Activated B cell treated with CpG ODN at 0.5 μM for 24 hours (primary cell): ENCODE measurements at regions not wholly inside any gene's neighbourhood (a gene's known extent, or its start where the extent isn't known, plus 50 kb on each side); places are given as distances from the start of the nearest gene placed in this dataset.

ENCODE experiments used
- ATAC-seq: fragments of 200-7000 bp; cut with Tn5 transposase; one replicate; pipeline ENCODE4 v1.10.0; 2021; ENCODE audit warnings: low read depth, mild to moderate bottlenecking, moderate library complexity
- CTCF ChIA-PET: fragments of 350-600 bp; sonication (Branson Sonifier 250); formaldehyde crosslinking; loops from one replicate; lab custom pipeline; 2021; ENCODE audit warnings: antibody characterized with exemption; lab: Charles Lee
- POLR2A ChIA-PET: fragments of 350-600 bp; sonication (Branson Sonifier 250); formaldehyde crosslinking; loops from one replicate; lab custom pipeline; 2021; ENCODE audit warnings: antibody characterized with exemption; lab: Charles Lee
- DNase-seq: peaks from one replicate; pipeline ENCODE4 v3.0.0; 2022
- H3K27ac Mint-ChIP-seq: one replicate; pipeline ENCODE4 v1.8.0; 2020; ENCODE audit warnings: mixed read lengths
- H3K27me3 Mint-ChIP-seq: one replicate; pipeline ENCODE4 v1.8.0; 2021; ENCODE audit warnings: mixed read lengths
- H3K36me3 Mint-ChIP-seq: one replicate; pipeline ENCODE4 v1.8.0; 2021; ENCODE audit warnings: low read depth, mixed read lengths
- H3K4me1 Mint-ChIP-seq: one replicate; pipeline ENCODE4 v1.8.0; 2021; ENCODE audit warnings: mixed read lengths
- H3K4me3 Mint-ChIP-seq: one replicate; pipeline ENCODE4 v1.8.0; 2020; ENCODE audit warnings: mild to moderate bottlenecking, mixed read lengths
- H3K9me3 Mint-ChIP-seq: one replicate; pipeline ENCODE4 v1.8.0; 2020; ENCODE audit warnings: mixed read lengths
- intact Hi-C: fragments of 100-400 bp; cut with micrococcal nuclease; formaldehyde crosslinking; loops from one replicate; pipeline ENCODE4 v1.15.1; 2024
- TF ChIP-seq, protein P1 (sequence below): fragments of 200-600 bp; IDR thresholded peaks from one replicate; pipeline ENCODE4 v1.8.0; 2022; ENCODE audit warnings: antibody characterized with exemption, mild to moderate bottlenecking

DNA sequence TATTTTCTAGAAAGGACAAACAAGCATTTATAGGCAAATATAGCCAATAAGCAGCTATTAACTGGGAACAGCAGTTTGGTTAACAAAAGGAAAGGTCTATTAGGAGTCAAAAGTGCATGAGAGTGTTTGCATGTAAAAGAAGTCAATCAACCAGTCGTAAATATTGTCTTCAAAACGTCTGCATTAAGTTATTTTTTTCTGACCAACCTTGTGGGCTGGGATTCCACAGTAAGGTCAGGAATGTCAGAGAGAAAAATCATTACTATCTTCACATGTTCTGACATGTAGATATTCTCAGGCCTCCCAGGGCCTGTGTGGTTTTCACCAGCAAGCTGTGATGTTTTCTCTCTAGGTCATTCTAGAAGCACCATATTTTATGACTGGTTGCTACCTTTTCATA lies 922.5 kb downstream of the SUCLG1 start:
- TF ChIP-seq, protein P1, sequence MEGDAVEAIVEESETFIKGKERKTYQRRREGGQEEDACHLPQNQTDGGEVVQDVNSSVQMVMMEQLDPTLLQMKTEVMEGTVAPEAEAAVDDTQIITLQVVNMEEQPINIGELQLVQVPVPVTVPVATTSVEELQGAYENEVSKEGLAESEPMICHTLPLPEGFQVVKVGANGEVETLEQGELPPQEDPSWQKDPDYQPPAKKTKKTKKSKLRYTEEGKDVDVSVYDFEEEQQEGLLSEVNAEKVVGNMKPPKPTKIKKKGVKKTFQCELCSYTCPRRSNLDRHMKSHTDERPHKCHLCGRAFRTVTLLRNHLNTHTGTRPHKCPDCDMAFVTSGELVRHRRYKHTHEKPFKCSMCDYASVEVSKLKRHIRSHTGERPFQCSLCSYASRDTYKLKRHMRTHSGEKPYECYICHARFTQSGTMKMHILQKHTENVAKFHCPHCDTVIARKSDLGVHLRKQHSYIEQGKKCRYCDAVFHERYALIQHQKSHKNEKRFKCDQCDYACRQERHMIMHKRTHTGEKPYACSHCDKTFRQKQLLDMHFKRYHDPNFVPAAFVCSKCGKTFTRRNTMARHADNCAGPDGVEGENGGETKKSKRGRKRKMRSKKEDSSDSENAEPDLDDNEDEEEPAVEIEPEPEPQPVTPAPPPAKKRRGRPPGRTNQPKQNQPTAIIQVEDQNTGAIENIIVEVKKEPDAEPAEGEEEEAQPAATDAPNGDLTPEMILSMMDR: no peak
- H3K4me3 Mint-ChIP-seq: no peak overlapping the region
- ChIA-PET CTCF (no interaction called here), POLR2A (no interaction called here)
- no peaks in the 10 kb centered on the region for H3K9me3 Mint-ChIP-seq
- H3K27ac Mint-ChIP-seq: no peak overlapping the region
- H3K36me3 Mint-ChIP-seq: no peaks in the 10 kb centered on the region
- no peak for ATAC-seq
- no peak for DNase-seq
- no peaks in the 10 kb centered on the region for H3K4me1 Mint-ChIP-seq
- H3K27me3 Mint-ChIP-seq: no peaks in the 10 kb centered on the region
- intact Hi-C loops: no loop called here

DNA sequence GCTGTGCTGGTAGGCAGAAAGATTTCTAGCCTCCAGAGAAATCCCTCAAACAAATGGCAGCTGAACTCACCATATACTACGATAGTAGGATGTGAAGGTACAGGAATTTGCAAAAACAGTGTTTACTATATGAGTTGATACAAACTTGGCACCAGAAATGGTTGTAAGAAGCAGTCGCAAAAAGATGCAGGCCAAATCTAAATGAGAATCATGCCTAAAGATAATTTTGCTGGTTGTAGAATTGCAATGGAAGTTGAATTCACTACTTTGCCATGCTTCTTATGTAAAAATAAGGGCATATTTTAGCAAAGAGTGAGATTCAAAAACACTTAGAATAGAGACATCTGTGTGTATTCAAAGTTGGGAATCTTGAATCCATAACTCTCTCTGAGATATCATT lies 924.7 kb downstream of the SUCLG1 start:
- intact Hi-C loops: no loop called here
- Mint-ChIP-seq H3K4me3 (no peak overlapping the region), H3K4me1 (no peaks in the 10 kb centered on the region), H3K27me3 (no peaks in the 10 kb centered on the region), H3K9me3 (no peaks in the 10 kb centered on the region), H3K27ac (no peak overlapping the region), H3K36me3 (no peaks in the 10 kb centered on the region)
- CTCF ChIA-PET: no interaction called here
- ATAC-seq (no peak), DNase-seq (no peak)
- POLR2A ChIA-PET: no interaction called here
- TF ChIP-seq, protein P1: no peak

DNA sequence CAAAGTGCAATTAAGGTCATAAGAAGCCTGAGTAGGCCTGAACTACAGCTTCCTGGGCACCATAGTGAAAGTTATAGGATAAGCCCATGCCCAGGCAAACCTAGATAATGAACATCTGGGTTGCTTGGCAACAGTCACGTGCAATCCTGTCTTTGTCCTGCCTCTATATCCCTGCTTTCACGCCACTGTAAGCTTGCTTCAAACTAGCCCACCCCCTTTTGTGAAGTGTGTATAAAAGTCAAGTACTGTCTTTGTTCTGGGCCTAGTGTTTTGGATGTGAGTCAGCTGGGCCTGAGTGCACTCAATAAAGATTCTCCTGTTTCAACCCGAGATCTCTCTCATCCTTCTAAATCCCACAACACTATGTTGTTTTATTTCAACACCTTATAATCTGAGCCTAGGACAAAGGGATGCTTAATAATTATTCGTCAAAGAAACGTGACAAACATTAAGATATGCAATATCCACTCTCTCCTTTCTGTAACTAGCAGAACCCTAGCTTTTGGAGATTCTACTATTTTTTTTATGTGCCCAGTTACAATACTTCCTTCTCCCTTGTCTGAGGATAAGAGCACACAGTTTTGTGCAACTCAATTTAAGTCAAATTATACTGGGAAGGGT lies 927.8 kb downstream of the SUCLG1 start:
- ChIA-PET CTCF (no interaction called here), POLR2A (no interaction called here)
- Mint-ChIP-seq H3K4me1 (no peaks in the 10 kb centered on the region), H3K9me3 (peaks cover 2% of the 10 kb centered on the region), H3K27ac (no peak overlapping the region), H3K4me3 (no peak overlapping the region), H3K27me3 (no peaks in the 10 kb centered on the region), H3K36me3 (no peaks in the 10 kb centered on the region)
- TF ChIP-seq, protein P1: no peak
- intact Hi-C loops: no loop called here
- ATAC-seq (no peak), DNase-seq (no peak)

DNA sequence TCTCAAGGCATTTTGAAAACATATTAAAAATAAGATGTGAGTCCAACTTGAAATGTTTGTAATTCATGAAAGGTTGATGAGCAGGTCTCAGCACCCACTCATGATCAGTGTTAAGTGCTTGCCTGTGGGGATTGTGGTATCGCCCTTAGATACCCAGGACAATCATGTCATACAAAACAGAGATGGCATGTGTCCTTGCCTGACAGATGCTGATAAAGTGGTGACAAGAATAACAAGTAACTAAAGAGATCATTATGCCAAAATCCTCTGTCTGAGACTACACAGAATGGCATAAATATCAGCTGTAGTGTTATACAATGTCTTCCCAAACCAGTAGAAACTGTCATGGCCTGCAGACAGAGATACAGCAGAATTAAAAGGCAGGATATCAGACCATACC lies 930.3 kb downstream of the SUCLG1 start:
- TF ChIP-seq, protein P1: no peak
- Mint-ChIP-seq H3K27ac (no peak overlapping the region), H3K4me3 (no peak overlapping the region), H3K4me1 (no peaks in the 10 kb centered on the region), H3K9me3 (peaks cover 4% of the 10 kb centered on the region), H3K36me3 (no peaks in the 10 kb centered on the region), H3K27me3 (no peaks in the 10 kb centered on the region)
- ChIA-PET CTCF (no interaction called here), POLR2A (no interaction called here)
- no peak for ATAC-seq
- DNase-seq: no peak
- intact Hi-C loops: no loop called here

DNA sequence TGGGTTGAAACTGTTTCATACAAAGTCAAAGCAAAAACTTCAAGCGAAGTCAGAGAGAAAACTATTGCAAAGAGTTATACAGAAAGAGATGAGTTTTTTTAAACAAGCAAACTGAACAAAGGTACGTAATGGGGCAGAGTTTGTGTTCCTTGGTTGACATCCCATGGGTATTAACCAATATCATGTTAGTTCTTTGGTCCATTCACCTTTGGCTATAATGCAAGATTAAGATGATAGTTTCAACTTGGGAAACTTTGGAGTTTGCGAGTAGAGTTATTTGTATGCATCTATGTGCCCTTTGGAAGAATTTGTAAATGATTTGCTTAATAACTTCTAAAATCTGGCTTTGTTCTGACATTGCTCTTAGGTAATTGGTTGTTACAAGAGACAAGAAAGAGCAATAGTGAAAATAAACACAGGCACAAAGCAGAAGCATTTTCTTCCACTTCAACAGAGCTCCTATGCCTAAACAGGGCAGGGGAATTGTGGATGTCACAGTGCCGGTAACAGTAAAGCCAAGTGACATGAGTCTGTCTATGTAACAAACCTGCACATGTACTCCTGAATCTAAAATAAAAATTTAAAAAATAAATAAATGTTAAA lies 936.1 kb downstream of the SUCLG1 start:
- CTCF ChIA-PET: no interaction called here
- H3K27me3 Mint-ChIP-seq: no peaks in the 10 kb centered on the region
- ATAC-seq (no peak), DNase-seq (no peak)
- POLR2A ChIA-PET: no interaction called here
- no peaks in the 10 kb centered on the region for H3K4me1 Mint-ChIP-seq
- TF ChIP-seq, protein P1: no peak
- H3K4me3 Mint-ChIP-seq: no peak overlapping the region
- H3K36me3 Mint-ChIP-seq: no peaks in the 10 kb centered on the region
- H3K27ac Mint-ChIP-seq: no peak overlapping the region
- intact Hi-C loops: no loop called here
- peaks cover 7% of the 10 kb centered on the region for H3K9me3 Mint-ChIP-seq
